ENCODE measurements at regions not wholly inside any gene's neighbourhood (a gene's known extent, or its start where the extent isn't known, plus 50 kb on each side); places are given as distances from the start of the nearest gene placed in this dataset.
"Not testable (repeated sequence)": the region's sequence is repeated elsewhere in the genome, so short reads cannot be mapped to it uniquely, and the experiment has no call there.

DNA sequence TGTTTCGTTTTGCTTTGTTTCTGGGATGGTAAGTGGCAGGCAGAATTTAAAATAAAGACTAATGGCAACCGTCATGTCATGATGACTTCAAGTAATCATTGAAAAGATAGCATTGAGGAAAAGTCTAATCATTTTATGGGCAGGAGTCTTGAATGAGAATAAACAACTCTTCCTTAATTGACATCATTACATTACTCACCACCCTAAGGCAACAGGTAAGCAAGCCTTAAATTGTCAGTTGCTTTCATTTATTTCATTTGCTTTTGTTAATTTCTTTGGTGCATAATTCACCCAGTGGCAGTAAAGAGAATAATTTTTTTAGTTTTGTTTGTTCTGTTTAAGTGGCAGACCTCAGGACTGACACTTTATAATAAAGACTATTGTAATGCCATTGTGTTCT, 669.0 kb downstream of the RWDD3 start:
- intact Hi-C loops (cut with DNase I) = no loop called here
- H3K27ac ChIP-seq = no peak overlapping the region
- H3K36me3 ChIP-seq = no peaks in the 10 kb centered on the region
- 79 to 81% methylated on average over 2 of the region's 2 CpGs for WGBS, 2 donors
- H3K4me1 ChIP-seq = no peaks in the 10 kb centered on the region
- H3K9me3 ChIP-seq = no peaks in the 10 kb centered on the region
- no peaks in the 10 kb centered on the region for H3K27me3 ChIP-seq
- TF ChIP-seq CTCF (IDR thresholded peaks at IDR 0.05) = no peak
- no peak for TF ChIP-seq POLR2A (IDR thresholded peaks at IDR 0.05)
- no peak overlapping the region for H3K4me3 ChIP-seq (replicated peaks in 1 of 3)
- DNase-seq = no peak

GRCh38 chr1:95905818-95906395, 671.9 kb downstream of the RWDD3 start:
- WGBS, 2 donors = 76 to 88% methylated on average over 1 of the region's 1 CpG
- H3K36me3 ChIP-seq = no peaks in the 10 kb centered on the region
- H3K4me1 ChIP-seq = no peaks in the 10 kb centered on the region
- H3K4me3 ChIP-seq (replicated peaks in 1 of 3) = no peak overlapping the region
- no peak for TF ChIP-seq CTCF (IDR thresholded peaks at IDR 0.05)
- no peak for TF ChIP-seq POLR2A (IDR thresholded peaks at IDR 0.05)
- intact Hi-C loops (cut with DNase I) = no loop called here
- no peak for DNase-seq
- H3K9me3 ChIP-seq = no peaks in the 10 kb centered on the region
- H3K27ac ChIP-seq = no peak overlapping the region
- no peaks in the 10 kb centered on the region for H3K27me3 ChIP-seq

GRCh38 chr1:95911739-95912138, 677.7 kb downstream of the RWDD3 start:
- H3K27me3 ChIP-seq; H3K27ac ChIP-seq; DNase-seq; intact Hi-C loops (cut with DNase I); H3K9me3 ChIP-seq; H3K4me1 ChIP-seq; H3K36me3 ChIP-seq; H3K4me3 ChIP-seq (replicated peaks in 1 of 3): not testable (repeated sequence)
- WGBS, 2 donors = 78 to 87% methylated on average over 3 of the region's 3 CpGs

DNA sequence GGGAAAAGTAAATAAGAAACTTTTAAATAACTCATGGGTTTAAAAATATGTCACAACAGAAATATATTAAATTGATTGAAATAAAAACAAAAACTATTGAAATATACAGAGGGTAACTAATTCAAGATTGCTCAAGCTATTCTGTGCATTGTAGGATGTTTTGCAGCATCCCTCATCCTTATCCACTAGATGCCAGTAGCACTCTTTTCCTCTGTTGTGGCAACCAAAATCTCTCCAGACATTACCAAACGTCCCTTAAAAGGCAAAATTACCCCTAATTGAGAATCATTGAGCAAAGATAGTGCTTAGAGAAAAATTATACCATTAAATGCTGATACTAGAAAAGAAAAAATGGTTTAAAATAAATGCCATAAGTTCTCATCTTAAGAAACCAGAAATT, 682.6 kb downstream of the RWDD3 start:
- Histone ChIP-seq H3K4me1 (no peaks in the 10 kb centered on the region), H3K4me3 (replicated peaks in 1 of 3) (no peak overlapping the region), H3K27me3 (no peaks in the 10 kb centered on the region), H3K36me3 (no peaks in the 10 kb centered on the region), H3K27ac (no peak overlapping the region), H3K9me3 (no peaks in the 10 kb centered on the region)
- no peak for DNase-seq
- WGBS, 2 donors = 0 to 5% methylated on average over 1 of the region's 1 CpG
- TF ChIP-seq CTCF (IDR thresholded peaks at IDR 0.05) (no peak), POLR2A (IDR thresholded peaks at IDR 0.05) (no peak)
- intact Hi-C loops (cut with DNase I) = no loop called here

GRCh38 chr1:95924684-95925083, 690.7 kb downstream of the RWDD3 start:
- 86% methylated on average over 4 of the region's 4 CpGs for WGBS, 2 donors
- H3K9me3 ChIP-seq = no peaks in the 10 kb centered on the region
- no peak for DNase-seq
- TF ChIP-seq CTCF (IDR thresholded peaks at IDR 0.05) (no peak), POLR2A (IDR thresholded peaks at IDR 0.05) (no peak)
- H3K27me3 ChIP-seq = no peaks in the 10 kb centered on the region
- no peaks in the 10 kb centered on the region for H3K4me1 ChIP-seq
- intact Hi-C loops (cut with DNase I) = no loop called here
- no peaks in the 10 kb centered on the region for H3K36me3 ChIP-seq
- H3K27ac ChIP-seq = no peak overlapping the region
- H3K4me3 ChIP-seq (replicated peaks in 1 of 3) = no peak overlapping the region

GRCh38 chr1:95926331-95926730, 692.3 kb downstream of the RWDD3 start:
- Histone ChIP-seq H3K36me3 (no peaks in the 10 kb centered on the region), H3K9me3 (no peaks in the 10 kb centered on the region), H3K27ac (no peak overlapping the region), H3K27me3 (no peaks in the 10 kb centered on the region), H3K4me1 (no peaks in the 10 kb centered on the region), H3K4me3 (replicated peaks in 1 of 3) (no peak overlapping the region)
- no peak for DNase-seq
- TF ChIP-seq CTCF (IDR thresholded peaks at IDR 0.05) (no peak), POLR2A (IDR thresholded peaks at IDR 0.05) (no peak)
- intact Hi-C loops (cut with DNase I) = no loop called here
- WGBS, 2 donors = 32 to 55% methylated on average over 1 of the region's 1 CpG

Data from thyroid gland (tissue), 4 donors.